ENCODE measurements at regions not wholly inside any gene's neighbourhood (a gene's known extent, or its start where the extent isn't known, plus 50 kb on each side); places are given as distances from the start of the nearest gene placed in this dataset.

DNA sequence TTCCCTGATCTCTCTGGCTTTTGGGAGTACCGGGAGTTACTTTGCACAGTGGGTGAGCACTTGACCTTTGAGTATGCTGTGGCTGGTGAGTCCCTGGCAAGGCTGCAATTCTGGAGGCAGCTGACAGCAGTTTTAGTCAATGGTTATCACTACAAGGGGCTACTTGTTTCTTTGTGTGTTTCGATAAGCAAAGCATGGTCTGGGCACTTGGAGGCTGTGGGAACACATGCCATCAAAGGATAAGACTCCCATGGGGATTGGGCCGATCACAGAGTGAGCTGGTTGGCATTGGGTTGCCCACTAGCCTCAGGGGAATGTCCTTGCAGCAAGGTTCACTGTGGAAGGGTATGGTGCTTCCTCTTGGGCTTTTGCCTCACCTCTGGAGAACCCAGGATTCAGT lies 208.2 kb downstream of the SNX13 start:
- H3K79me2 ChIP-seq (ENCODE audit: control insufficient read depth, insufficient read depth, low read length, unreplicated experiment): no peaks in the 10 kb centered on the region
- H3K27me3 ChIP-seq (ENCODE audit: insufficient read depth, low read length): no peaks in the 10 kb centered on the region
- H3K27ac ChIP-seq (ENCODE audit: low read depth, low read length): no peak overlapping the region
- no peak overlapping the region for H3K4me3 ChIP-seq (ENCODE audit: low read depth, low read length)
- no peaks in the 10 kb centered on the region for H3K4me1 ChIP-seq (ENCODE audit: control insufficient read depth, insufficient read depth, low read length, unreplicated experiment)
- H3K36me3 ChIP-seq (ENCODE audit: insufficient read depth, low read length): no peaks in the 10 kb centered on the region
- H2AFZ ChIP-seq (ENCODE audit: low read length, unreplicated experiment): no peak overlapping the region
